GM18505 (cell line): ENCODE measurements at regions not wholly inside any gene's neighbourhood (a gene's known extent, or its start where the extent isn't known, plus 50 kb on each side); places are given as distances from the start of the nearest gene placed in this dataset.

ENCODE experiments used
- ATAC-seq: cut with Tn5 transposase; IDR thresholded peaks from one replicate; pipeline ENCODE4 v1.9.1; 2021; ENCODE audit not compliant: unreplicated experiment
- POLR2A ChIP-seq: IDR thresholded peaks from 4 replicates; pipeline ENCODE4 v1.6.1; 2011; ENCODE audit warnings: borderline replicate concordance; ENCODE audit not compliant: insufficient read depth, insufficient read length; ENCODE audit errors: extremely low read depth

DNA sequence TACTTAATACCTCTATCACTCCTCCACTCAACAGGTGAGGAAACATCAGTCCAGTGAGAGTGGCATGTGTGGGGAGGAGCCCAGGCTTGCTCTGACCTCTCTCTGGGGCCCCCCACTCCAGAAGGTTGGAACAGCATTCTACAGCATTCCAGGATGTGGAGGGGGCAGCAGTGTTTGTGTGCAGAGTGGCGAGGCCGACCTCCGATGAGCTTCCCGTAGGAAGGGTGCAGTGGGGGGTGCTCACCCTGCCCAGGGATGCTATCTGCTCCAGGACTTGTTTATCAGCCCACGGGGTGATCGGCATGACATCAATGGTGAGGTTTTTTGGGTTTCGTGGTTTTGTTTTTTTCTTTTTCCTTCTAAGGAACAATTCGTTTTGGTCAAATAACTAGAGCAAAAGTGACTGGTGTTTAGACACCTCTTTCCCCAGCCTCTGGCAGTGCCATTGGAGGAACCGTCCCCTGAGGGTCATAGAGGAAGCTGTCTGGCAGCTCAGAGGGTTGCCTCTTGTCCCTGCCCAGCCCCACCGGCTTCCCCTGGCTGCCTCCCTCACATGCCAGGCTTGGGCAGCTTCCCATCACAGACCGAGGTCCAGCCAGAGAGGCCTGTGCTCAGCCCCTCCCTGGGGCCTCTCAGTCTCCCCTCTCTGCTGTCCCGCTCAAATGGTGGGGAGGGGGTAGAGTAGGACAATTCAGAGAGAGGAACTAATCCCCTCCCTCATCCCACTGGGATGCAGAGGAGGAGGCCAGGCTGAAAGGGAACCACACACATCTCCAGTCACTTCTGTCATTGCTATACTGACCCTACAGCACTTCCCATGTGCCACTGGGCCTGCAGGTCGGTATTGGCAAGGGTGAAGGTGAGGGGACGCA, 96.5 kb downstream of the ZFP36L2 start:
- ATAC-seq = no peak
- no peak for TF ChIP-seq POLR2A

DNA sequence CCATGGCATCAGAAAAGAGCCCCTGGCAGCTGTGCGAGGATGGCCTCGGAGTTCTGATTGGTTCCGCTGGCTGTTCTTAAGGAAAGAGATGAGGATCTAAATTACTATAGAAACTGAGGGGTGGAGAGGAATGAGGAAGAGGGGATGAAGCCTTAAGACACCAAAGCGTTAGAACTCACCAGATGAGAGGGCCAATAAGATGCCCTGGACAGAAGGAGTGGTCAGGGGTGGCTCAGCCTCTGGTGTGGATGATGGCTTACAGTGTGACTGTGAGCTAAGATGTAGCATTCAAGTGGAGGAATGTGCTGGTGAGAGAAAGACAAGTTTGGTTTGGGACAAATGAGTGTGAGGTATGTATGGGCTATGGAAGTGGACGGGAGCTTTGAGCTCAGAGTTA, 97.8 kb downstream of the ZFP36L2 start:
- ATAC-seq = no peak
- TF ChIP-seq POLR2A = no peak

DNA sequence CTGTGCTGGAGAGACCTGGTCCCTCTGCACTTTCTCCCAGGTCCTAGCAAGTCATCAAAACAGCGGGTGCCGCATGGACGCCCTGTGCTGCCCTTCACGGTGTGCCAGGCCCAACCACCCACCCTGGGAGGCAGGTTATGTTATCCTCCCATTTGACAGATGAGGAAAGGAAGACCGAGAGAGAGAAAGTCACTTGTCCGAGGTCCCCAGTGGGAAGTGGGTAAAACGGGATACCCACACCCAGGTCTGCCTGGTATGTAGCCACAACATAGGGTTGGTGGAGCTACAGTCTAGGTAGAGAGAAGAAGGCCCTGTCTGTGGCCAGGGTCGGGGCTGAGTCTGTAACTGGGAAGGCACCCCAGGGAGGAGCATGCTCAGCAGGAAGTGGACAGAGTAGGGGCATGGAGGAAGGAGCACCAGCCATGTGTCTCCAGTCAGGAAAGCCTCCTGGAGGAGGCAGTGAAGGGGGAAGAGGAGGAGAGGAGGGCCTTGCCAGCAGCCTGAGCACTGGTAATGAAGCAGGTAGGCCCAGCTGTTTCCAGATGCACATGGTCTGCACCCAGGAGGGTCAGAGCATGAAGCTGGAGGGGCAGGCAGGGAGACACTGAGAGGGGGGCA, 98.4 kb downstream of the ZFP36L2 start:
- no peak for ATAC-seq
- TF ChIP-seq POLR2A = no peak

DNA sequence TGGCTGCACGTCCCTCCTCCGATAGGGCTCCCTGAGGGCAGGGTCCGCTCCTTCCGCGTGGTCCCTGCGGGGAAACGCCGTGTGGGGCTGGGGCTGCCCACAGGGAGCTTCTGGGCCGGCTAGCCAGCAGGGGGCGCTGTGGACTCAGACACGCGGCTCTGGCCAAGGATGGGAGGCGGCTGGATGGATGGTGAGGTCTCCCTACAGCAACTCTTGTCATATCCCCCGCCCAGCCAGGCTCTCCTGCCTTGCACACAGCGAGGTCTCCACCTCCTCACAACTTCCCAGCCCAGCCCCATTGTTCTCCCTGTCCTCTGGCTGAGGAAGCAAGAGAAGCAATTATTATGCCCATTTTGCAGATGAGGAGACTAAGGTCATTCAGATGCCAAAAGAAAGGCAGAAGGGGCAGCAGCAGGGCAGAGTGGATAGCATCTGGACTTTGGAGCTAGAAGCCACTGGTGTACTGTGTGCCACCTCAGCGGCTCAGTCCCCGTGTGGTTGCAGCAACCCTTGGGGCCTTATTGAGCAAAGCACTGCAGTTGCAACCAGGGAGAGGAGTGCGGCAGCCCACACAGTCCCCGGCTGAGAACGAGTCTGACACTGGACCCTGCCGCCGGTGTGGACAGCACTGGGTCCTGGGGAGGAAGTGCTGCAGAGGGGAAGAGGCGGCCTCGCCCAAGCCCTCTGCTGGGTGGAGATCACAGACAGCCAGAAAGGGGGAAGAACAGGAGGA, 99.0 kb downstream of the ZFP36L2 start:
- no peak for ATAC-seq
- TF ChIP-seq POLR2A = no peak

DNA sequence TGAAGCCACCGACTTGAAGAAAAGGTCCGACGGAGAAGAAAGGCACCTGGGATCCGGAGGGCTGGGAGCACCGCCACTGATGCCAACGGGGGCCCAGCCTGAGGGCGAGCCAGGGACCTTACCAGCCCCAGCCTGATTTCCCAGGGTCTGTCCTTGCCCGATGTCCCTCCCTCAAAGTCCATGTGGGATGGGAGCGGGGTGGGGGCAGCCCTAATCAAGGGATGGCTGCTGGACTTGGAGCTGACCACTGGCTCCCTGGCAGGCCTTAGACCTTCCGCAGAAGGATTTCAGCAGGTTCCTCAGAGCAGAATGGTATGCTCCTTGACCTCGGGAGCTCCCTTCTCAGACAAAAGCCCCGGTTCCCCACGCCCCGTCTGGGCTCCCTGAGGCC, 99.6 kb downstream of the ZFP36L2 start:
- TF ChIP-seq POLR2A = no peak
- no peak for ATAC-seq

- no peak for TF ChIP-seq POLR2A
- ATAC-seq = no peak
Measured at GRCh38 chr2:43125090-43125998, 101.1 kb downstream of the ZFP36L2 start.

DNA sequence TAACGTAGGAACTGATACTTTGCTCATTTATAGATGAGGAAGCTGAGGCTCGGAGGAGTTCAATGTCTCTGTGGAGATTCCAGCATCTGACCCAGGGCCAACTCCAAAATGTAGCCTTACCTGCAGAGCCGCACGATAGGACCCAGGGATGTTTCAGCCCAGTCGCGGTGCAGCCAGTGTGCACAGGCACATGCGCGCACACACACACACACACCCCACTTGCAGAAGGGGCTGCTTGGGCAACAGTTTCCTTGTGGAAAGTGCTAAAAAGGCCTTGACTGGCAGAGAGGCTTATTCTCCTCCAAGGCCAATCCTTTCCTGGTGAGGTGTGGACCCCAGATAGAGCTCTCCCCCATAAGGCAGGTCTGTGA, 101.7 kb downstream of the ZFP36L2 start:
- no peak for ATAC-seq

GRCh38 chr2:43123981-43124686, 102.3 kb downstream of the ZFP36L2 start:
- no peak for ATAC-seq

More for the DNA sequence above, 101.7 kb downstream of the ZFP36L2 start:
- no peak for TF ChIP-seq POLR2A

DNA sequence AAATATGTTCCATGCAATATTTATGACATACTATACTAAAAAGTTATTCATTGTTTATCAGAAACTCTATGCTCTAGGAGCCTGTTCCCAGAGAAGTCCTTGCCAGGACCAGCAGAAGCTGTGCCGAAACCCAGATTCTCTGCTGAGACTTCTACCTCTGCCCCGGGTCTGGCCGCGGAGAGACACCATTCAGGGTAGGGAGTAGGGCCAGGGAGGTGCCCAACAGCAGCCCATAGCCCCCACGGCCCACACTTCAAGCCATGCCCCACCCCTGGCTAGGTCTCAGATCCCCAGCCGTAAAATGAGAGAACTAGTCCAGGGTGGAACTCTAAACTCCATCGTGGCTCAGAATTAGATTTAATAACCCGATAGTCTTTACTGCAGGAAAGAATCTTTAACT, 102.9 kb downstream of the ZFP36L2 start:
- no peak for ATAC-seq
- no peak for TF ChIP-seq POLR2A

More at GRCh38 chr2:43123981-43124686, 102.3 kb downstream of the ZFP36L2 start:
- TF ChIP-seq POLR2A = no peak

GRCh38 chr2:43123028-43123427, 103.4 kb downstream of the ZFP36L2 start:
- no peak for TF ChIP-seq POLR2A
- no peak for ATAC-seq

- TF ChIP-seq POLR2A = no peak
- ATAC-seq = no peak
Measured at GRCh38 chr2:43121580-43122314, 104.7 kb downstream of the ZFP36L2 start.
